GM23338 (cell line): ENCODE measurements at regions not wholly inside any gene's neighbourhood (a gene's known extent, or its start where the extent isn't known, plus 50 kb on each side); places are given as distances from the start of the nearest gene placed in this dataset.

Source experiments
- CREB1 ChIP-seq: fragments of 250-450 bp; sonication (Bioruptor Pico); IDR thresholded peaks from 2 replicates; pipeline ENCODE4 v1.5.0; 2020; ENCODE audit warnings: low read depth, mild to moderate bottlenecking, moderate library complexity
- CTCF ChIP-seq, 2 experiments: fragments of 200-600 bp in 1 of 2; sonication (generic) in 1 of 2; conservative IDR thresholded peaks; 2 replicates each; pipeline versions ENCODE4 v1.5.1 to v1.6.1; 2016 to 2017; ENCODE audit warnings: antibody characterized with exemption in 2 of 2, low read depth in 2 of 2, mild to moderate bottlenecking in 2 of 2, moderate library complexity in 1 of 2
- ETS1 ChIP-seq: IDR thresholded peaks from 2 replicates; pipeline ENCODE4 v1.6.1; 2016; ENCODE audit warnings: antibody characterized with exemption
- EZH2 ChIP-seq: fragments of 200-600 bp; sonication (generic); IDR thresholded peaks from one replicate; pipeline ENCODE4 v1.8.0; 2017; ENCODE audit warnings: antibody characterized with exemption, mild to moderate bottlenecking, low read depth; ENCODE audit not compliant: unreplicated experiment
- EZH2phosphoT487 ChIP-seq: fragments of 200-600 bp; sonication (generic); IDR thresholded peaks from one replicate; pipeline ENCODE4 v1.8.1; 2018; ENCODE audit warnings: antibody characterized with exemption; ENCODE audit not compliant: unreplicated experiment
- JUNB ChIP-seq: IDR thresholded peaks from one replicate; pipeline ENCODE4 v1.6.1; 2016; ENCODE audit warnings: antibody characterized with exemption; ENCODE audit not compliant: unreplicated experiment
- NANOG ChIP-seq: IDR thresholded peaks from 2 replicates; pipeline ENCODE4 v1.6.1; 2016; ENCODE audit warnings: antibody characterized with exemption, borderline replicate concordance
- POLR2AphosphoS5 ChIP-seq: IDR thresholded peaks from 2 replicates; pipeline ENCODE4 v1.6.1; 2016; ENCODE audit warnings: antibody characterized with exemption, low read depth
- REST ChIP-seq: IDR thresholded peaks from one replicate; pipeline ENCODE4 v1.6.1; 2018; ENCODE audit warnings: antibody characterized with exemption; ENCODE audit not compliant: unreplicated experiment
- STAT1 ChIP-seq: IDR thresholded peaks from one replicate; pipeline ENCODE4 v1.6.1; 2016; ENCODE audit warnings: antibody characterized with exemption; ENCODE audit not compliant: unreplicated experiment
- ZNF331 ChIP-seq: fragments of 250-450 bp; sonication (Bioruptor Pico); IDR thresholded peaks from 2 replicates; pipeline ENCODE4 v1.5.0; 2020; ENCODE audit warnings: low read depth, mild to moderate bottlenecking, moderate library complexity
- ZNF462 ChIP-seq: fragments of 250-450 bp; sonication (Bioruptor Pico); IDR thresholded peaks from 2 replicates; pipeline ENCODE4 v1.5.0; 2020; ENCODE audit warnings: mild to moderate bottlenecking, moderate library complexity

- no peak for TF ChIP-seq CTCF (conservative IDR thresholded peaks at IDR 0.05; ENCODE audit: low read depth in 2 of 2)
- TF ChIP-seq POLR2AphosphoS5 = no peak
- TF ChIP-seq CREB1 = no peak
- no peak for TF ChIP-seq EZH2
- no peak for TF ChIP-seq EZH2phosphoT487
- TF ChIP-seq ETS1 = no peak
- TF ChIP-seq REST = no peak
- no peak for TF ChIP-seq NANOG
- no peak for TF ChIP-seq STAT1
- TF ChIP-seq JUNB = no peak
- no peak for TF ChIP-seq ZNF462 (CRISPR knock-in tag)
- no peak for TF ChIP-seq ZNF331
Observed at GRCh38 chr16:17029602-17030350, 441.0 kb downstream of the XYLT1 start.
